ENCODE measurements at regions not wholly inside any gene's neighbourhood (a gene's known extent, or its start where the extent isn't known, plus 50 kb on each side); places are given as distances from the start of the nearest gene placed in this dataset.

DNA sequence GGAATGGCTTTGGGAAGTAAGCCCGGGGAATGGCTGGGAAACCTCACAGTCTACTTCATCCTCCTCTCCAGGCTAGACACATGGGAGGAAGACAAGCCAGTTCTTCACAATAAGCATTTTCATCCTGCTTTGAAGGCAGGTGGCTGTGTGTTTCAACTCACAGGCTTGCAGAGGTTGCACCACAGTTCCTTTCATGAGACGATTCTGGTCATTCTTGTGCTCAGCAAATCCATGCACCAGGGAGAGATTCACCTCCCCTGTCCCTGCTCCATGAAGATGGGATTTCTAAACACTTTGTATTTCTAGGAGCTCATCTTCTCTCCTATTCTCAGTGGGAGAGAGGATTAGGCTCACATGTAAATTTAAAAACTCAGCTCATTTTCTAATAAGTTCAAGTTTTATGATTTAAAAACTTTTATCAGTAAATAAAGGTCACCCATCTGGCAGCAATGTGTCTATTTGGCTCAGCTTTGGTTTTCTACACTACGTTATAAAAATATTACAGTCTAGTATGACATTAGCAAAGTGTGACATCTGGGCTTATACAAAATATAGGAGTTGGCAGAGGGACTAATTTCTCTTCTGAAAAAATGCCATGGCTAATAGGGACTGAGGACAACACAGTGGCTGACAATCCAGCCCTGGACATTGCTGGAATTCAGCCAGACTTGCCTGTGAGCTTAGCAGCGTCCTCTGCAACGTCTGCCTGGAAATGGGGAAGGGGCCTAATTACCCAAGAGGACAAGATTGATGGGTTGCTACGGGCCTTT lies 283.2 kb upstream of the SLC10A2 start:
- intact Hi-C loops (cut with micrococcal nuclease) = no loop called here

DNA sequence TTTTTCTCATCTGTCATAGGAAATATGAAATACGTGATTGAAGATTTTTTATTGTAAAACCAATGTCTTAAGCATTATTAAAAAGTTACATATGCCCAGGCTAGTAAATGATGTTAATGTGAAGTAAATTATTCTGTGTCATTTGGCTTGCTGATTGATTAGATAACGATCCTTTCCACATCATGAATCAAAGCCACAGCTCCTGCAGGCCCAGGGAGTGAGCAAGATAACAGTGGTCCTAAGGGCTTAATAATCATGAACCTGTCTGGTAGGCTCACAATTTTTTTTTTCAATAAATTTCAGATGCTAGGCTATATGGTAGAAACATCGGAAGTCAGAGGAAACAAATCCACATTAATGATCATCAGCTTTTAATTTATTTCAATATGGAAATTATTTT lies 269.0 kb upstream of the SLC10A2 start:
- intact Hi-C loops (cut with micrococcal nuclease) = no loop called here

DNA sequence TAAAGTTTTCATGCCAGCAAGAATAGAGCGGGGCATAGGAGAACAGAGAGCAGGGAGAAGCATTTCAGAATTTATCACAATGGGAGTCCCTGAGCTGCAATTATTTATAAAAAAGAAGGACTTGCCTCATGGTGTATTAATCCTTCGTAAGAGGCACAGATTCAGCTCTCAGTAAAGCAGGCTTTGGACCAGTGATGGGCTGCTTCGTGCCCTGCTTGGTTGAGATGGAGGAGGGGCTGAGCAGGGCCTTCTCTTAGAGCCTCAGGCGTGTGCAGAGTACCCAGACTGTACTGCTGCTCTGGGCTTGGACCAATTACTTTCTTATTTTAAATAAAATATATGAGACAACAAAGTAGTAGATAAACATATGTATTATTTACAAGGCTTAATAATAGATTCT lies 265.7 kb upstream of the SLC10A2 start:
- intact Hi-C loops (cut with micrococcal nuclease) = no loop called here

DNA sequence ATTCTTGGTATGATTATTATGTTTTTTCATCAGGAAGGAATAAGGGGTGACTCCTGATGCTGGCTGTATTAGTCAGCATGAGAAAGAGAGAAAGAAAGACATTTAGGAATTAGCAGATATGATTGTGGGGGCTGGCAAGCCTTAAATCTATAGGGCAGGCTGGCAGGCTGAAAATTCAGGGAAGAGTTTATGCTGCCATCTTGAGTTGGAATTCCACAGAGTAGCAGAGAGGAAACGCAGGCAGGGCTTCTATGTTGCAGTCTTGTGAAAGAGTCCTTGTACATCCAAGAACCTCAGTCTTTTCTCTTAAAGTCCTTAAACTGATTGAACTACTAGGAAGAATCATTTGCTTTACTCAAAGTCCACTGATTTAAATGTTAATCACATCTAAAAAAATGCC lies 262.7 kb upstream of the SLC10A2 start:
- intact Hi-C loops (cut with micrococcal nuclease) = no loop called here

DNA sequence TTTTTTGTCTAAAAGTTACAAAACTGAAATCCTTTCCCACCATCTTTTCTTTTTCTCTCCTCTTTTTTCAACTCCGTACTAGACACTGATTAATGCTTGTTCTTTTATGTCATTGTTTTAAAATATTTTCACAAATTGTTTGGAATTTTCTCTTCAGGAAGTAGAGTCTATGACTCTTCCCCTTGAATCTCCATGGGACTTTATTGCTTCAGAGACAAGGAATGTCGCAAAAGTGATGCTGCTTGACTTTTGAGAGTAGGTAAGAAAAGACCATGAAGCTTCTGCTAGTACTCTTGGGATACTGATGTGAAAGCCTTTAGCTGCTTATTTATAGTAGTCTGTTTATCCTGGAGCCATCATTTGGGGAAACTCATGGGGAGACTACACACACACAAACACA lies 260.1 kb upstream of the SLC10A2 start:
- intact Hi-C loops (cut with micrococcal nuclease) = no loop called here

DNA sequence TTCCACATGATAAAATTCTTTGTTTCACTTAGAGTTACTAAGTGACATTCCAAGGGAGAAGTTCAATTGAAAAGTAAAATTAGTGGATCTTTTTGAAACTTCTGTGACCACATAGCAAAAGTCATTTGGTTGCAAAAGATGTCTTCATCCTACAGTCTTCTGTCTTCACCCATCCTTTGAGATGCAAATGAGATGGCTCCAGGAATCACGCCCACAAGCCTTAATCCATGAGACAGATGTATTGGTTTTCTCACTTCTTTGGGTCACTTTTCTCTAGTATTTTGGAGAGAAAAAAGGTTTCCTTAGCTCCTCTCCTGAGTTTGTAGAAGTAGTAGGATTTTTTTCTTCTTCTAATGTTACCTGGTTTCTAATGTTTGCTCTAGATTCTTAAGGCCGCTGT lies 259.5 kb upstream of the SLC10A2 start:
- intact Hi-C loops (cut with micrococcal nuclease) = no loop called here

DNA sequence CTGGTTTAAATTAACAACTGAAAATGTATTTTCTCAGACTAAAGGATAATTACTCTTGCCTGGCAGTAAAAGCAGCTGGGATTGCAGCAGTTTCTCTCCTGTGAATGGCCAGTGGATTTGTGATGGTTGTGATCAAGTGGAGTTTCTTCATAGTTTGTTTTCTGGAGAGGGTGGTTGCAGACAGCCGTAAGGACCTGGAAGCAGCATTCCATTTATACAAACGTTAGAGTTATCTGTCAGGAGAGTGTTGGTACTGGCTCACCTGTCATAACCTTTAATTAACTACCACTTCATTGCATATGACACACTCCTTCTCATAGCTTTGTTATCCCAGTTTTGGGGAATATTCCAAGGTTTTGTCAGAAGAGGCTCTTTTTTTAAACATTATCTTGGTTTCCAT lies 258.4 kb upstream of the SLC10A2 start:
- intact Hi-C loops (cut with micrococcal nuclease) = no loop called here

DNA sequence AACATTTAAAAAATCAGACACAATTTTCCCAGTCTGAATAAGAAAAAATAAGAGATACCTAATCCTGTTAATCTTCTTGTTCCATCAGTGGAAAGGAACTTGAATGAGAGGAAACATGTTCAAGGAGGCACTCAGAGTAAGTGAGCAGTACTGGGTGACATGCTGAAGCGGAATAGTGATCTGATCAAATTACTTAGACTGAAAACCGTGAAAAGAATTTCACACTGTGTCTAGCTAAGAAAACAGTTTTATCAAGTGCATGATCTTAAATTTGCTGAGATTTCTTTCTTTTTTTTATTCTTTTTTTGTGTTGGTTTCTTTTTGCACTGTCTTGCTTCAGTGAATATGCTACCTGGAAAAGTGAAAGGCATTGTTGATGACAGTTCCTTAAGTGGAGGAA lies 249.5 kb upstream of the SLC10A2 start:
- intact Hi-C loops (cut with micrococcal nuclease) = no loop called here

DNA sequence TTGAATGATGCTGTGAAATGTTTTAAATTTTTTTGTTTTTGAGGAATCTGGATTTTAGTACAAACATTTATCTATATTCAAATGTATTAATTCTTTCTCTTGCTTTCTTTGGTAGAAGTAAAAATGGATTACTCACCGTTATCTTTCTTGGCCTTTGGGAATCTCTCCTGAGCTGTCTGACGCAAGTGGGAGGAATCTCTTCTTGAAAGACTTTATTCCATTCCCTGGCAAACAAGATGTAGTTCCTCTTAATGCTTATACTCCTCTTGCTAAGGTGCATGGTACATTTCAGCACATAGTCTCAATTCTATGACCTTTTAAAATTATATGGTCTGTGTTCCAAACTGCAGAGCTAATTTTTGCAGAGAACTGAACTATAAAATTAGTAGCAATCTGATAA lies 246.2 kb upstream of the SLC10A2 start:
- intact Hi-C loops (cut with micrococcal nuclease) = no loop called here

DNA sequence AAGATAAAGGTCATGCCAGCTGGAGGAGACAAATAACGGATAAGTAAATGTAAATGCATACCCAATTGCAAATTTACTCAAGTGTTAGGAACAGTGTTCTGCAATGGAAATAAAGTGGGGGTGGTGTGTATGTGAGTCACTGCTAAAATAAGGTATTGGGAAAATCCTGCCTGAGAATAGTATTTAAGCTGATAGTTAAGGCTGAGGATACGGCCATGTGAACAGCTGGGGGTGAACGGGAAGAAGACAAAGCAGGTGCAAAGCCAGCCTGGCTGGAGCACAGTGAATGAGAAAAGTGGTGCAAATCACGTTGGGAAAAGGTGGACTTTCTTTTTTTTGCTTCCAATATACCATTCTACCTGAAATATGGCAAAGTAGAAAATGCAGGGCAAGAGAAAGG lies 242.4 kb upstream of the SLC10A2 start:
- intact Hi-C loops (cut with micrococcal nuclease) = no loop called here

DNA sequence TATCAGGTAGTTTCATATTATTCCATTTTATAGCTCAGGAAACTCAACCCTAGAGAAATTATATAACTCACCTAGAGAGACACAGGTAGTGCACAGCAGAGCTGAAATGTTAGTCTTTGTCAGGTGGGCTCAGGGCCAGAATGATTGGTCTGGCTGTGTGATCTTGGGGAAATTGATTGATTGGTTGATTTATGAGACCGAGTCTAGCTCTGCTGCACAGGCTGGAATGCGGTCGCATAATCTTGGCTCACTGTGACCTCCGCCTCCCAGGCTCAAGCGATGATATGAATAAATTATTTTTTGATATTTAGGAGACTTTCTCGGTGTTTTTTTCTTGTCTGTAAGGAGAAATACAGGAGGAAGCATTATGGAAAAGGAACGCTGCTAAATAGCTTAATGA lies 239.9 kb upstream of the SLC10A2 start:
- intact Hi-C loops (cut with micrococcal nuclease) = no loop called here

DNA sequence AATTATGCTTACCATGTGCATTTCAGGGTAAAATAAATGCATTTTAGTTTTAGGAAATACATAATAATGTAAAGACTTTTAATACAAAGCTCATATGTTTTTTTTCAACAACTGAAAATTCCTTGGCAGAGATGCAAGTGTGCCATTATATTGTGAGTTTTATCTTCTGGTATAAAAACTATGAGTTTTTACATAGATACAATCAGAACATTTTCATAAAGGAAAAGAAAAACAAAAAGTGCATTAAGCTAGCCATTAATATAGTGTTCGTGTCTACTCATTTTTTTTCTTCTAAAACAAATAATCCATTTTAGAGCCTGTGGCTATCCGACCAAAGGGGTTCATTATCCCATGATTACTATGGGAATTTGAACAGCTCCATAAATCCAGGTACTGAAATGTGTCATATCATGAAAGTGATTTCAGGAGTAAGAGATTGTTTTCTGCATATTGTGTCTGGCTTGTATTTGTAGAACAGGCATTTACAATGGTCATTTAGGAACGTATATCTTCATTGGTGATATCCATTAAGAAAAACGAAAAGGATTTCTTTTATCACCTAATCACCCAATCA lies 236.9 kb upstream of the SLC10A2 start:
- intact Hi-C loops (cut with micrococcal nuclease) = no loop called here

DNA sequence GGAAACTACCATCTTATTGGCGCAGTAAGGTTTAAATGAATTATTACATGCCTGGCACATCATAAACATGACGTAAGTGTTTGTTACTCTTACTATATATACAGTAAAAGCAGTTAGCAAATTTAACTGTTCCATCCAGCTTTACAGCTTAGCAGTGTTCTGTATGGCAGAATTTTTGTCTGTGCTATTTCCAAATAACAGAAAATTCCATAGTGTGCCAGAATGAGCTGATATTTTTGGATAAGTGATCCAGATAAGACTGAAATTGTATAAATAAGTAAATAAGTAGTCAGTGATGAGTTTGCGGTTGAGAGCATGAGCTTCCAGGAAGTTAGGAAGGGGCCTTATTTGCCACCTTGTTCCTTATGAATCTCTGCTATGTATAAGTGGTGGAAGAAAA lies 236.5 kb upstream of the SLC10A2 start:
- intact Hi-C loops (cut with micrococcal nuclease) = no loop called here

DNA sequence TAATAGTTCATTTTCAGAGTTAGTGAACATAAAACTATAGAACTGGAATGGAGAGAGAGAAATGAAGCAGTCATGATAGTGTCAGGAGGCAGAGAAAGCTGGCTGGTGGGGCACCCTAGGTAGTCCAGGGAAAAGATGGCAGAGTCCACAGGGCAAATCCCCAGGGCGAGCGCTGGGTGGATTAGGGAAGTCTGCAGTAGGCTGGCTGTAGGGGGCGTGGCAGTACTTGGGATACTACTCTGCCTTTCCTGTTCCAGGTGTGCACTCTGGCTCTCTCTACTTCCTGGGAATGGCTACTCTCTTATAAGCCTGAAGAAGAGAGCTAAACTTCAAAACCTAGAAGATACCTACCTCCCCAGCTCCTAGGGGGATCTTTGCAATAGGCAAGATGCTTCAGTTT lies 232.9 kb upstream of the SLC10A2 start:
- intact Hi-C loops (cut with micrococcal nuclease) = no loop called here

DNA sequence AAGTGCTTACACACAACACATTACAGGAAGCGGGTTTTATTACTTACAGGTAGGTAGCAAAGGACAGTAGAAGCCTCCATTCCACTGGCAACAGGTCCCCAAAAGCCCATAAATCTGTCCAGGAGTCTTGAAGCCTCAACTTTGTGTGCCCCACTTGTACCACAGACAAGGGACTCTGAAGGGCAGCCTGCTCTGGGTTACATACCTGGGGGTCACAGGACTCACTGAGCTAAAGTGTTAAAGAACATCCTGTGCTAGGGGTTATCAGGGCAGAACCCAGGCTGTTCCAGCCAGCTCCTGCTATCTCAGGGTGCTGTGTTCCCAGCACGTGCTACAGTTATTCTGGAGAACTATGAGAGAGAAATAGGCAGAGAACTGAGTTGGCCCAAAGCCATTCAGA lies 230.9 kb upstream of the SLC10A2 start:
- intact Hi-C loops (cut with micrococcal nuclease) = no loop called here

DNA sequence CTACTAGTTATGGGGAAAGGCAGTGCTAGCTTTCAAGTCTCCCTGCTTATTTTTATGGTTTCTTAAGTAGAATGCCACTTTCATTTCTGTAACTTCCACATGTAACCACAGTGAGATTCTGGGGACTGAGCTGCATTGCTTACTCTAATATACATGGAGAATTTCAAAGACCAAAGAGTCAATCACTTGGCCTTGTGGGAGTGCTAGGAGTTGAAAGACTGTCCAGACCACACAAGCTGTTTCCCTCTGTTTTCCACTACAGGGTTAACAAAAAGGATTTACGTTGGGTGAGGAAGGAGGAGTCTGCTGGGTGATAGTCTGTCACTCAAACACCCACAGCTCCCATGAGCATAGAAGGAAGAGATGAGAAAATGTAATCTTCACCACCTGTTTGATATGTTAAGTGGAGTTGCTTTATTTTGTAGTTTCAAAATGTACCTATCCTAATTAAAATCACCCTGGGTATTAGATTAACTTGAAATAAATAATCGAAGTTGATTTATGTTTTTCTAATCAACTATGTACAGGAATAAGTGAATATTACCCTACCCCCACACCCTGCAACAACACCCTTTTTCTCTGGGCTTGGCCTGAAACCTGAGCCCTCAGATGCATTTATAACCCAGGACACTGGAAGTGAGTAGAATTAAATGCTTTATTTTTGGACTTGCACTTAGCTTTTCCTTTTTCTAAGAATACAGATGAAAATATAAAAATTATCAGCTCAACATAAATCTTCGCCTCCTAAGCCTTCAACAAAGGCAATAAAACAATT lies 225.8 kb upstream of the SLC10A2 start:
- intact Hi-C loops (cut with micrococcal nuclease) = no loop called here

DNA sequence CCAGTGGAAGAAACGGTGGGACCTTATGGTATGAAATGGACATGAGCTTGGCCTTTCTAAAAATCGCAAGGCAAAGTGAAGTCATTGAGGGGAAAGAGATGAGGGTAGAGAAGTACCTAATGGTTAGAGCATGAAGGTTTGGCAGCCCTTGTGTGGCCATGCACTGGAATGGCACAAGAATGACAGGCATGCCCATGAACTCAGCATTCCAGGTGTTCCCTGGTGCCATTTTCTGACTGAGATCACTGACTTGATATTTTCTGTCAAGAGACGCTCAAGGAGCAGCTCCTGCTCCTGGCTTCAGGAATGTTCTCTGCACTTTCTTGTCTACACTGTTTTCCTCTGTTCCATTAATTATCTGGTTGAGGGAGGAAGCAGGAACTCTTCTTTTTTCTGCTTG lies 225.0 kb upstream of the SLC10A2 start:
- intact Hi-C loops (cut with micrococcal nuclease) = no loop called here

DNA sequence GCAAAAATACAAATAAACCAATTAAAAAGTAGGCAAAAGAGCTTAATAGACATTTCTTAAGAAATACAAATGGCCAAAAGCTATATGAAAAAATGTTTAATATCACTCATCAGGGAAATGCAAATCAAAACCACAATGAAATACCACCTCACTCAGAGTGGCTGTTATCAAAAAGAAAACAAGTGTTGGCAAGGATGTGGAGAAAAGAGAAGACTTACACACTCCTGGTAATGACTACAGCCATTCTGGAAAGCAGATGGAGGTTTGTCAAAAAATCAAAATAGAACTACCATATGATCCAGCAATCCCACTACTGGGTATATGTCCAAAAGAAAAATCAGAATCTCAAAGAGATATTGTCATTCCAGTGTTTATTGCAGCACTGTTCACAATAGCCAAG lies 223.5 kb upstream of the SLC10A2 start:
- intact Hi-C loops (cut with micrococcal nuclease) = no loop called here

DNA sequence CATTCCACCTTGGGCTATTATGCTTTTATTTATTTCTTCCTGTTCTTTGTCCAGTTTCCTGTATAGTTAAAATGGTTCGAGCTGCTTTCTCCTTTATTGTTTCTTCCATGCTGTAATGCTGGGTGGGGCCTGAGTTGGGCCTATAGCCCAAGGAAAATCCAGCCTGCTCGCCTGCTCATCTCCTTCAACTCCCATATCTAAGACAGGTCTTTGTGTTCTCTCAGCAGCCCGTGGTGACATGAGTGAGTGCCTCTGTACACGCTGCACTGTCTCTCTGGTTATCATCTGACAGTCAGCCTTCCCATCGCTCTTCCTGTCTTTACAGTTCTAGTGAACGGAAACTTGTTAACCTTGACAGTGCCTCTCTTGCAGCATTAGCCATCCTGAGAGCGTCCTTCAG lies 221.9 kb upstream of the SLC10A2 start:
- intact Hi-C loops (cut with micrococcal nuclease) = no loop called here

DNA sequence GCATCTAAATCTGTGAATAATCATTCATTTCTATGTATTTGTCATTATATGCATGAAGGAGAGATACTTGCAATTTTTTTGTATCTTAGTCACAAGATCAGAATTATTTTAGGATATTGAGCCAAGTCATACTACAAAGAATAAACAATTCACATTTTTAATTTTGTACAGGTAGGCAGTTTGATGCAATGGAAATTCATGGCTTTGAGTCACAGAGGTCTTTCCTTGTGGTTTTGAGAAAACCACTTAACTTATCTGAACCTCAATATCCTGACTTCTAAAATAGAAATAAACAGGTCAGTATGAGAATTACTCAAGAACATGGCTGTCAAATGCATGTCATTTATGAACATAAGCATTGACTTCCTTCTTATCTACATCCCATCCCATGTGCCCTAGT lies 221.4 kb upstream of the SLC10A2 start:
- intact Hi-C loops (cut with micrococcal nuclease) = no loop called here

DNA sequence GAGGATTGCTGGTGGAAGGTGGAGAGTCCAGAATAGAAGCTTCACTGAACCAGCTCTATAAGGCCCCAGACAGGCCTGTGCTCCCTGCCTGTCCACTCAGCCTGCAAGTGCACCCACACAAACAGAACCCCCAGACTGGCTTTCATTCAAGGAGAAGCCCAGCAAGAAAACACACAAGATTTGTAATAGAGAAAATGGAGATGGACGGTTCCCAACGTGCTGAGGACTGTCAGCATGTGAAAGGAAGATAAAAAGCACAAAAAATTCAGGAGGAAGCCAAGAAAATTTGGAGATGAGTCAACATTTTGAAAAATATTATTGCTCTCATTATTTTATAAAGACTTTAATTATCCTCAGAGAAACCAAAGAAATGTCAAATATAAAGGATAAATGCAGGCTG lies 218.2 kb upstream of the SLC10A2 start:
- intact Hi-C loops (cut with micrococcal nuclease) = no loop called here

DNA sequence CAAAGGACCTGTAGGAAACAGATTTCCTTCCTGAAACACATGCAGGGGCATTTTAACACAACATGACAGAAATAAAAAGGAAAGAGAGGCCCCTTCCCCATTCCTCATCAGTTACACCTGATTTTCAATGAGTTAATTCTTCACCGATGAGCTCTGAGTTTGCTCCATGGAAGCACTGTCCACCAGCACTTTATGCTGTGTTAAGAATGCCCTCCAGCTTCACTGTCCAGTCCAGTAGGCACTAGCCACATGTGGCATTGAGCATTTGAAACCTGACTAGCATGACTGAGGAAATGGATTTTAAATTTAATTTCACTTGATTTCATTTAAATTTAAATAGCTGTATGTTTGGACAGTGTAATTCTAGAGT lies 217.2 kb upstream of the SLC10A2 start:
- intact Hi-C loops (cut with micrococcal nuclease) = no loop called here
